ENCODE measurements at regions not wholly inside any gene's neighbourhood (a gene's known extent, or its start where the extent isn't known, plus 50 kb on each side); places are given as distances from the start of the nearest gene placed in this dataset.

GRCh38 chr13:111844222-111844671 lies 222.7 kb upstream of the SOX1 start (continued):
- no peak for TF ChIP-seq ZNF592 (IDR thresholded peaks at IDR 0.05)

DNA sequence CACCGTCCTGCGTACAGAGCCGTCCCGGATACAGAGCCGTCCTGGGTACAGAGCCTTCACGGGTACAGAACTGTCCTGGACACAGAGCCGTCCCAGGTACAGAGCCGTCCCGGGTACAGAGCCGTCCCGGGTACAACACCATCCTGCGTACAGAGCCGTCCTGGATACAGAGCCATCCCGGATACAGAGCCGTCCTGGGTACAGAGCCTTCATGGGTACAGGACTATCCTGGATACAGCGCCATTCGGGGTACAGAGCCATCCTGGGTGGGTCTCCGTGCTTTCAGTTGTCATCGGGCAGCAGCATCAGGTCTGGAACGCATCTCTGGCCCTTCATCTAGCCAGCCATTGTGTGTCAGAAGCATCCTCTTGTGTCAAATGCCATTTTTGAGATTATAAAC lies 222.3 kb upstream of the SOX1 start:
- ChIA-PET SMC1A (ENCODE audit: uncharacterized antibody, unreplicated experiment) (no interaction called here), RAD21 (ENCODE audit: unreplicated experiment) (no interaction called here), POLR2A (no interaction called here), CTCF (no interaction called here)
- no peaks in the 10 kb centered on the region for H3K79me2 ChIP-seq (ENCODE audit: control insufficient read depth, insufficient read depth, low read length)
- H3K4me1 ChIP-seq (ENCODE audit: control insufficient read depth, insufficient read depth, low read length) = no peaks in the 10 kb centered on the region
- H3K4me2 ChIP-seq (ENCODE audit: control insufficient read depth, insufficient read depth) = no peak overlapping the region
- intact Hi-C loops (cut with micrococcal nuclease; ENCODE audit: unreplicated experiment) = no loop called here
- FAIRE-seq (no peak), ATAC-seq (no peak), DNase-seq (ENCODE audit: low read depth, low spot score) (no peak)
- in situ Hi-C loops (cut with MboI) = no loop called here
- no peaks in the 10 kb centered on the region; the same call in 2 of the 3 replicates for H3K9me3 ChIP-seq (replicated peaks; ENCODE audit: control insufficient read depth, insufficient read depth, low read length)
- H4K20me1 ChIP-seq (ENCODE audit: control insufficient read depth, insufficient read depth) = no peaks in the 10 kb centered on the region
- no peak overlapping the region for H3K27ac ChIP-seq (ENCODE audit: control insufficient read depth, insufficient read depth)
- no peak overlapping the region for H3K9ac ChIP-seq (ENCODE audit: control insufficient read depth, insufficient read depth, low read length)
- H3K27me3 ChIP-seq (replicated peaks in 1 of 2; ENCODE audit: control insufficient read depth in 2 of 2, insufficient read depth in 2 of 2, low read length in 1 of 2) = no peaks in the 10 kb centered on the region
- H3K4me3 ChIP-seq = no peak overlapping the region
- BruUV-seq (replicated peaks) = no TSS peak
- 59% methylated on average over 20 of the region's 20 CpGs for WGBS (ENCODE audit: insufficient coverage, insufficient replicate concordance, low lambda C conversion rate, missing lambda C conversion rate)
- no peak overlapping the region for H2AFZ ChIP-seq (ENCODE audit: control insufficient read depth, low read depth, low read length)
- H3K36me3 ChIP-seq (ENCODE audit: control insufficient read depth in 2 of 2, insufficient read depth in 2 of 2, low read length in 1 of 2) = no peaks in the 10 kb centered on the region
- no peak for TF ChIP-seq SIX5 (IDR thresholded peaks at IDR 0.05; ENCODE audit: low read depth, low read length, severe bottlenecking)
- TF ChIP-seq LARP7 (IDR thresholded peaks at IDR 0.05) = no peak
- no peak for TF ChIP-seq SUZ12 (IDR thresholded peaks at IDR 0.05; ENCODE audit: unreplicated experiment)
- TF ChIP-seq IKZF2 (IDR thresholded peaks at IDR 0.05) = no peak
- TF ChIP-seq ZNF207 (IDR thresholded peaks at IDR 0.05; ENCODE audit: borderline replicate concordance) = no peak
- no peak for TF ChIP-seq ELK1 (IDR thresholded peaks at IDR 0.05; ENCODE audit: low read depth, low read length)
- no peak for TF ChIP-seq CEBPZ (IDR thresholded peaks at IDR 0.05; ENCODE audit: low read depth, low read length)
- TF ChIP-seq TCF12 (IDR thresholded peaks at IDR 0.05; ENCODE audit: low read depth, low read length) = no peak
- no peak for TF ChIP-seq POU2F2 (IDR thresholded peaks at IDR 0.05; ENCODE audit: borderline replicate concordance, low read depth, low read length)
- TF ChIP-seq POLR2AphosphoS2 (IDR thresholded peaks at IDR 0.05; ENCODE audit: low read depth, low read length) = no peak
- TF ChIP-seq NFXL1 (IDR thresholded peaks at IDR 0.05; ENCODE audit: borderline replicate concordance) = no peak
- TF ChIP-seq MTA2 (IDR thresholded peaks at IDR 0.05; ENCODE audit: low read depth) = no peak
- no peak for TF ChIP-seq ATF2 (IDR thresholded peaks at IDR 0.05; ENCODE audit: low read length)
- TF ChIP-seq CREM (IDR thresholded peaks at IDR 0.05; ENCODE audit: low read depth) = no peak

Measured in GM12878 (cell line).